Stimulated activated CD8-positive, alpha-beta memory T cell treated with anti-CD3 and anti-CD28 coated beads, Interleukin-12 subunit alpha, Interleukin-12 subunit beta, amount 100 ng/mL, for 1 hour (primary cell): ENCODE measurements at regions not wholly inside any gene's neighbourhood (a gene's known extent, or its start where the extent isn't known, plus 50 kb on each side); places are given as distances from the start of the nearest gene placed in this dataset.
"Not testable (repeated sequence)": the region's sequence is repeated elsewhere in the genome, so short reads cannot be mapped to it uniquely, and the experiment has no call there.

Source experiments
- DNase-seq: peaks from one replicate; pipeline ENCODE4 v3.0.0-alpha.2; 2020; ENCODE audit warnings: low read depth

GRCh38 chr6:164377348-164377918 lies 932.0 kb downstream of the C6orf118 start:
- no peak for DNase-seq

GRCh38 chr6:164370773-164371172 lies 938.6 kb downstream of the C6orf118 start:
- no peak for DNase-seq

- DNase-seq = no peak
Measured at GRCh38 chr6:164359441-164359840, 944.9 kb downstream of the QKI start.

- no peak for DNase-seq
Measured at GRCh38 chr6:164359036-164359435, 944.5 kb downstream of the QKI start.

- DNase-seq = no peak
Measured at GRCh38 chr6:164356814-164357213, 942.3 kb downstream of the QKI start.

GRCh38 chr6:164347455-164347854 lies 932.9 kb downstream of the QKI start:
- DNase-seq = no peak

- DNase-seq = no peak
Measured at GRCh38 chr6:164346631-164347030, 932.1 kb downstream of the QKI start.

- no peak for DNase-seq
Measured at GRCh38 chr6:164345806-164346496, 931.4 kb downstream of the QKI start.

GRCh38 chr6:164345327-164345726 lies 930.8 kb downstream of the QKI start:
- DNase-seq = no peak

GRCh38 chr6:164344801-164345291 lies 930.3 kb downstream of the QKI start:
- no peak for DNase-seq

GRCh38 chr6:164339442-164339841 lies 924.9 kb downstream of the QKI start:
- DNase-seq = not testable (repeated sequence)

GRCh38 chr6:164337925-164338397 lies 923.4 kb downstream of the QKI start:
- no peak for DNase-seq

- no peak for DNase-seq
Measured at GRCh38 chr6:164337024-164337924, 922.8 kb downstream of the QKI start.

- no peak for DNase-seq
Measured at GRCh38 chr6:164336455-164336854, 921.9 kb downstream of the QKI start.

GRCh38 chr6:164331026-164331425 lies 916.5 kb downstream of the QKI start:
- DNase-seq = no peak

- DNase-seq = no peak
Measured at GRCh38 chr6:164325168-164325567, 910.6 kb downstream of the QKI start.

- no peak for DNase-seq
Measured at GRCh38 chr6:164322533-164322932, 908.0 kb downstream of the QKI start.

- no peak for DNase-seq
Measured at GRCh38 chr6:164321297-164321696, 906.8 kb downstream of the QKI start.

GRCh38 chr6:164315376-164315775 lies 900.9 kb downstream of the QKI start:
- no peak for DNase-seq

GRCh38 chr6:164308339-164308738 lies 893.8 kb downstream of the QKI start:
- DNase-seq = no peak

GRCh38 chr6:164303102-164303964 lies 888.8 kb downstream of the QKI start:
- DNase-seq = no peak

GRCh38 chr6:164296411-164296810 lies 881.9 kb downstream of the QKI start:
- no peak for DNase-seq
